NCI-H187 treated with DMSO at 0.1 percent for 48 hours (cell line): ENCODE measurements at regions not wholly inside any gene's neighbourhood (a gene's known extent, or its start where the extent isn't known, plus 50 kb on each side); places are given as distances from the start of the nearest gene placed in this dataset.

Experiments used
- DNase-seq: peaks from one replicate; lab custom pipeline; 2025; lab: John Stamatoyannopoulos, UW

DNA sequence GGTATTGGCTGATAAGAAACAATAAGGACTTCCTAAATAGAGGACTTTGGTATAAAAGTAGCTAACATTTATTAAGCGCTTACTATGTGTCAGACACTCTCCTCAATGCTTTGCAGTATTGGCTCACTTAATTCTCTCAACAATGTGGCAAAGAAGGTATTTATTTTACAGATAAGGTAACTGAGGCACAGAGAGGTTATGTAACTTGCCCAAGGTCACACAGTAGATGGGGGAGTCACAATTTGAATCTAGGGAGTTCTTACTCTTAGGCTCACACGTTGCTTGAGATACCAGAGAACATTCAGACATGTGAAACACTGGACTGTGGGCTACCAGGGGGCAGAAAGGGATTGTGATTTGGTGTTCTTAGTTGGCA, 60.8 kb upstream of the GPR158 start:
- no peak for DNase-seq

- no peak for DNase-seq
Observed at GRCh38 chr10:25117757-25118156, 57.0 kb upstream of the GPR158 start.

DNA sequence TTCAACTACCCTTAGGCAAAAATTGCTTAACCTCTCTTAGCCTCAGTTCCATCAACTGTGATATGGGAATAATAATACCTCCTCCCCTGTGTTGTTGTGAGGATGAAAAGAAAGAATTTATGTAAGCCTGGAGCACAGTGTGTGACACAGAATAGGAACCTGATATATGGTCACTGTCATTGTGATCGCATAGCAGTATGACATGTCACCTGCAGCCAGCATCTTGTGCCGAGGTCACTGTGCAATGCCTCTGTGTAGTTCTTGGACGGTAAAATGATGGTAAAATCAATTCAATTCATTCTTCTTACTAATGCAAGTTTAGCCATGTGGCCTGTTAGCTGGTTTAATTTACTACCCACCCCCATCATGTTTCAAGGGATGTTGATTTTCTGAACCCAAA, 54.6 kb upstream of the GPR158 start:
- no peak for DNase-seq
